Chondrocyte (in vitro differentiated cells): ENCODE measurements at regions not wholly inside any gene's neighbourhood (a gene's known extent, or its start where the extent isn't known, plus 50 kb on each side); places are given as distances from the start of the nearest gene placed in this dataset.

Source experiments
- DNase-seq: peaks from one replicate; pipeline ENCODE4 v3.0.0; 2021; ENCODE audit warnings: mixed read lengths, low spot score
- H3K27ac Mint-ChIP-seq: one replicate; pipeline ENCODE4 v1.8.0; 2021; ENCODE audit warnings: mild to moderate bottlenecking, moderate library complexity, mixed read lengths; ENCODE audit not compliant: unreplicated experiment
- H3K27me3 Mint-ChIP-seq: 2 replicates; pipeline ENCODE4 v1.8.0; 2021; ENCODE audit warnings: low read depth, mixed read lengths
- H3K36me3 Mint-ChIP-seq: 2 replicates; pipeline ENCODE4 v1.8.0; 2021; ENCODE audit warnings: low read depth, mixed read lengths
- H3K4me1 Mint-ChIP-seq: 2 replicates; pipeline ENCODE4 v1.8.0; 2021; ENCODE audit warnings: low read depth, mild to moderate bottlenecking, mixed read lengths
- H3K4me3 Mint-ChIP-seq: one replicate; pipeline ENCODE4 v1.8.0; 2021; ENCODE audit warnings: mild to moderate bottlenecking, moderate library complexity, mixed read lengths; ENCODE audit not compliant: unreplicated experiment
- H3K9me3 Mint-ChIP-seq: 2 replicates; pipeline ENCODE4 v1.8.0; 2021; ENCODE audit warnings: low read depth, mixed read lengths
- CTCF ChIP-seq: fragments of 200-600 bp; sonication (generic); IDR thresholded peaks from 2 replicates; pipeline ENCODE4 v1.5.0; 2021; ENCODE audit warnings: antibody characterized with exemption, mild to moderate bottlenecking, moderate library complexity

GRCh38 chr3:66800941-66801545 lies 197.1 kb upstream of the KBTBD8 start:
- Mint-ChIP-seq H3K27ac (no peak overlapping the region), H3K27me3 (no peaks in the 10 kb centered on the region), H3K9me3 (peaks cover 9% of the 10 kb centered on the region), H3K36me3 (no peaks in the 10 kb centered on the region), H3K4me1 (peaks cover 23% of the 10 kb centered on the region), H3K4me3 (no peak overlapping the region)
- no peak for DNase-seq
- TF ChIP-seq CTCF: no peak

GRCh38 chr3:66803206-66803605 lies 194.9 kb upstream of the KBTBD8 start:
- H3K9me3 Mint-ChIP-seq: peaks cover 3% of the 10 kb centered on the region
- H3K4me1 Mint-ChIP-seq: peaks cover 17% of the 10 kb centered on the region
- no peaks in the 10 kb centered on the region for H3K36me3 Mint-ChIP-seq
- TF ChIP-seq CTCF: peak; percentile 62
- H3K27ac Mint-ChIP-seq: no peak overlapping the region
- no peaks in the 10 kb centered on the region for H3K27me3 Mint-ChIP-seq
- no peak overlapping the region for H3K4me3 Mint-ChIP-seq
- no peak for DNase-seq

- H3K4me3 Mint-ChIP-seq: no peak overlapping the region
- no peak for TF ChIP-seq CTCF
- no peak overlapping the region for H3K27ac Mint-ChIP-seq
These were observed 194.1 kb upstream of the KBTBD8 start for GRCh38 chr3:66803721-66804695.

GRCh38 chr3:66808891-66809594 lies 189.1 kb upstream of the KBTBD8 start:
- Mint-ChIP-seq H3K27me3 (no peaks in the 10 kb centered on the region), H3K36me3 (no peaks in the 10 kb centered on the region), H3K27ac (no peak overlapping the region), H3K4me1 (peaks cover 18% of the 10 kb centered on the region), H3K4me3 (no peak overlapping the region), H3K9me3 (no peaks in the 10 kb centered on the region)
- no peak for TF ChIP-seq CTCF
- DNase-seq: no peak

More at GRCh38 chr3:66803721-66804695, 194.1 kb upstream of the KBTBD8 start:
- Mint-ChIP-seq H3K27me3 (no peaks in the 10 kb centered on the region), H3K4me1 (peaks cover 12% of the 10 kb centered on the region), H3K9me3 (peaks cover 3% of the 10 kb centered on the region), H3K36me3 (no peaks in the 10 kb centered on the region)
- DNase-seq: no peak

GRCh38 chr3:66809595-66809958 lies 188.5 kb upstream of the KBTBD8 start:
- TF ChIP-seq CTCF: no peak
- H3K9me3 Mint-ChIP-seq: no peaks in the 10 kb centered on the region

More at GRCh38 chr3:66809595-66809958, 188.5 kb upstream of the KBTBD8 start:
- no peak for DNase-seq
- Mint-ChIP-seq H3K4me3 (no peak overlapping the region), H3K27me3 (no peaks in the 10 kb centered on the region), H3K36me3 (no peaks in the 10 kb centered on the region), H3K4me1 (peaks cover 14% of the 10 kb centered on the region), H3K27ac (no peak overlapping the region)
